NCI-H2107 treated with DMSO at 0.1 percent for 48 hours (cell line): ENCODE measurements at regions not wholly inside any gene's neighbourhood (a gene's known extent, or its start where the extent isn't known, plus 50 kb on each side); places are given as distances from the start of the nearest gene placed in this dataset.

Source experiments
- DNase-seq: peaks from one replicate; lab custom pipeline; 2025; ENCODE audit not compliant: unreplicated experiment; lab: John Stamatoyannopoulos, UW

DNA sequence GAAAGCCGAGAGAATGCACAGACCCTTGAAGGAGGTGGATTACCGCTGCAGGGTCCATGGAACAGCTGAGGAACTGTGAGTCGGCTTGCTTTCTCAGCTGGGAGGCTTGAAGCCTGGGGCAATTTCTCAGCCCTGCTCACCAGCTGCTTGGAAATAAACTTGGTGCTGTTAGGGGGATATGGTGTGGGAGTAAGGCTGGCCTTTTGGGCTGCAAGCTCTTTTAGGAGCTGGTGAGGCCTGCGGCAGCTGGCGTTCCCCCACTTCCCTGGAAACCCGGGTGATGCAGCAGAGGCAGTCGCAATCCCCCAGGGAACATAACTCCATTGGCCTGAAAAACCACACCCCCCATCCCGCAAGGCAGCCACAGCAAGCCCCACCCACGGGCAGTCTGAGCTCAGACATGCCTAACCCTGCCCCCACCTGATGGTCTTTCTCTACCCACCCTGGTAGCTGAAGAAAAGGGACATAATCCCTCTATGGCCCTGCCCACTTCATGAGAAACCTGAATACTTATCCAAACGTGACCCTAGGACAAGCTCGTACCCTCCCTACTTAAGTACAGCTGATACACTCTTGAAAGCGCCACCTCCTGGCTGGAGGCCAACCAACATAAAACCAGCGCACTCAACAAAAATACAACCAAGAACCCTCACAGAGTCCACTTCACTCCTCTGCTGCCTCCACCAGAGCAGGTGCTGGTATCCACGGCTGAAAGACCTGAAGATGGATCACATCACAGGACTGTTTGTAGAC, 1995.8 kb downstream of the NCAM2 start:
- peak; percentile 37 for DNase-seq

DNA sequence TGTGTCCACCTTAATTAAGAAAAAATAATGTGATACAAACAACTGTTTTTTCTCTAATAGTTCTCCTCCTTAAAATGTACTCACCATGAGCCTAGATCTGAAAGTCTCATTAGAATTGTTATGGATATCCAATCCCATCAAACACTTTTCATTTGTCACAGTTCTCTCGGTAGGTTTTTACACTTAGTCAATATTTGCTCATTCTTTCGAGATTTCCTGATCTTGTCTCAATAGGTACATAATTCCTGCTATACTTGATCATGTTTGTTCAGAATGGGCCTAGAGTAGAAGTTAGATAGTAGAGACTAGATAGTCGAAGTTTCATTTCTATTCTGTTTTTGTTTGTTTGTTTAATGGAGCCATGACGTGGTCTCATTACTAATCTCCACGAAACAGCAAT, 2005.7 kb downstream of the NCAM2 start:
- DNase-seq: no peak

DNA sequence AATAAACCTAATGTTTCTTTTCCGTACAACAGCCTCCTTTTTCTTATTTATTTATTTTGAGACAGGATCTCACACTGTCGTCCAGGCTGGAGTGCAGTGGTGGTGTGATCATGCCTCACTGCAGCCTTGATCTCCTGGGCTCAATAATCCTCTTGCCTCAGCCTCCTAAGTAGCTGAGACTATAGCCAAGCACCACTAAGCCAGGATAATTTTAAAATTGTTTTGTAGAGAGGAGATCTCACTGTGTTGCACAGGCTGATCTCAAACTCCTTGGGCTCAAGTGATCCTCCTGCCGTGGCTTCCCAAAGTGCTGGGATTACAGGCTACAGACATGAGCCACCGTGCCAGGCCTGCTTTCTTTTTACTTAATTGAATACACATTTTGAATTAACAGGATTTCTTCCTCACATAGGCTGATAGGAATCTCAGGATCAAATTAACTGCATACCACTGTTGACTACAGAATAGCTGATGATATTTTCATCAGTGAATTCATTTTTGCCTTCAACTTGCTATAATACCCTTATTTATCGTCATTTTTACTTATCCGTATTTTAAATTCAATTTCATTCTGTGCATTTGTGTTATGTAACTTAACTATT, 2010.5 kb downstream of the NCAM2 start:
- DNase-seq: no peak

GRCh38 chr21:23009360-23009759, 2011.2 kb downstream of the NCAM2 start:
- DNase-seq: no peak

- no peak for DNase-seq
Measured at GRCh38 chr21:23014021-23014420, 2015.8 kb downstream of the NCAM2 start.

DNA sequence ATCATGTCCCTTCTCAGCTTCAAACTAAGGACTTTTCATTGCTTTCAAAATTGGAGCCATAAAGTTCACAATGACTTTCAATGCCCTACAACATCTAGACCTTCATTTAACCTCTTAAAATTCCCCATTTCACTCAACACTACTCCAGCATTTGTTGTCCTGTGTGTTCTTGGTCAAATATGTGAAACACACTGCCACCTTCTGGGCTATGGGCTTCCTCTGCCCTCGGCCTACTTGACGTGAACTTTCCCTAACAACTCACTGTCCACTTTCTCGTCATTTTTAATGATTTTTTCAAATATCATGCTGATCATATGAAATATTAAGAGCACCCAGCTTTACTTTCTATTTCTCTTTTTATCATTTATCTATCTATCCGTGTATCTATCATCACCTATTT, 2018.4 kb downstream of the NCAM2 start:
- DNase-seq: no peak

GRCh38 chr21:23017989-23018388, 2019.8 kb downstream of the NCAM2 start:
- no peak for DNase-seq

DNA sequence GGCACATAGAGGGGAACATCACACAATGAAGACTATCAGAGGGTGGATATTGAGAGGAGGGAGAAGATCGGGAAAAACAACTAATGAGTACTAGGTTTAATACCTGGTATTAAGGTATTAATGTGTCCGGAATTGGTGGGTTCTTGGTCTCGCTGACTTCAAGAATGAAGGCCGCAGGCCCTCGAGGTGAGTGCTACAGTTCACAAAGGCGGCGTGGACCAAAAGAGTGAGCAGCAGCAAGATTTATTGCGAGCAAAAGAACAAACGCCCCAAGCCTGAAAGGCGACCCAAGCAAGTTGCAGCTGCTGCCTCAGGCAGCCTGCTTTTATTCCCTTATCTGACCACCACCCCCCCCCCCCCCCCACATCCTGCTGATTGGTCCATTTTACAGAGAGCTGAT, 2022.8 kb downstream of the NCAM2 start:
- DNase-seq: no peak

DNA sequence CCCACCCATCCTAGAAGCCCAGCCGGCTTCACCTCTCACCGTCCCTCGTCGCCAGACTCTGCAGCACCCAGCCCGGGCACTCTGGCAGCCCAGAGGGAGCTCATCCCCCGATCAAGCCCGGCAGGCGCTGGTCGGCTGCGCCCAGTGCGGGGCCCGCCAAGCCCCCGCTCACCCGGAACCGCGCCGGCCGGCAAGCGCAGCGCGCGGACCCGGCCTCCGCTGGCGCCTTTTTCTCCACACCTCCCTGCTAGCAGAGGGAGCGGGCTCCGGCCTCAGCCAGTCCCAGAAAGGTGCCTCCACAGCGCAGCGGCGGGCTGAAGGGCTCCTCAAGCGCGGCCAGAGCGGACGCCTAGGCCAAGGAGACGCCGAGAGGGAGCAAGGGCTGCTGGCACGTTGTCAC, 2023.3 kb downstream of the NCAM2 start:
- no peak for DNase-seq

GRCh38 chr21:23026878-23027277, 2028.7 kb downstream of the NCAM2 start:
- no peak for DNase-seq

DNA sequence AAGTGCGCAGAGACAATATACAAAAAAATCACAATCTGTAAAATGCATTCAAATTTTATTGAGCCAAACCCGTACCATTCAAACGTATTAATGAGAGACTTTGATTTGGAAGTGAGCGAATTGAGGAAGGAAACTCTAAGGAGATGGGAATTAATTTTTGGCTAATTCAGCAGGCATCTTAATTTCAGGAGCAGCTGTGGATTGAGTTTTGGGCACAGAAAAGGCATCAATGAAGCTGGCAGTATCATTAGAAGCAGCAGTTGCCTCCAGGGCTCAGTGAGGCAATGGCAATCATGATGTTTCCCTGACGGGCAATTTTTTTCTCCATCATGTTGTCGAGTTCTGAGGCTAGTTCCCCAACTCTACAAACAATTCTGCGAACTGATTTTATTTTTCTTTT, 2041.6 kb downstream of the NCAM2 start:
- no peak for DNase-seq

GRCh38 chr21:23045955-23046354, 2047.7 kb downstream of the NCAM2 start:
- no peak for DNase-seq

GRCh38 chr21:23067672-23068071, 2069.5 kb downstream of the NCAM2 start:
- no peak for DNase-seq

DNA sequence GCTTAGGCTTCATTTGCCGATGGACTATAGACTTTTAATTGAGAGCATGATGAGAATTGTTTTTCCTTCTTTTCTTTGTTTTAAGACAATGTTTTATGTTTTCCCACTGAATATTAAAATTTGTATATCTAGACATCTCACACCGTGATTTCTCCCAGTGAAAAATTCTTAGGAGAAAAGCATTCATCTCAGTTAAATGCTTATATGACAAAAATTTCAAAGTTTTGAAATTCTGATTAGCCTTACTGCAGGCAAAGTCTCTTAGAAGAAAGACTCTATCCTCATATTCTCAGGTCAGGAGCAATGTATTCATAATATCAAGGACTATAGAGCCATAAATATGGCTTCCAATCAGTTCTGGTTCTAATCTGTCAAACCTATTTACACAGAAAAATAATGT, 2085.0 kb downstream of the NCAM2 start:
- DNase-seq: no peak

DNA sequence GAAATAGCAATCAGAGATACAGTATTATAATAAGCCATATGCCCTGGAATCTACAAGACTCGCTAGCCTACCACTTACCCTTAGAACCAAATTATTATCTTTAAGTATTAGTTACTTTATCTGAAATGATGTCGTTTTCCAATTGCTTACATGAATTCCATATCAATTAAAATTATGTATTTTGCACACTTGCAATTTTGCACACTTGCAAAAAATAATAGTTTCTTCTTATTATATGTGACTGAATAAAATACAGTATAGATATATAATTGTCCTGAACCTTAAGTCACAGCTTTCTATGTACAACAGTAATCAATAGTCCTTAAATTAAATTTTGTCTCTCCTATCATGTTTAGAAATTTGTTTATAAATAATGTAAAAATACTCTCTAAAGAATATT, 2095.1 kb downstream of the NCAM2 start:
- no peak for DNase-seq

- DNase-seq: no peak
Measured at GRCh38 chr21:23099185-23099584, 2101.0 kb downstream of the NCAM2 start.

DNA sequence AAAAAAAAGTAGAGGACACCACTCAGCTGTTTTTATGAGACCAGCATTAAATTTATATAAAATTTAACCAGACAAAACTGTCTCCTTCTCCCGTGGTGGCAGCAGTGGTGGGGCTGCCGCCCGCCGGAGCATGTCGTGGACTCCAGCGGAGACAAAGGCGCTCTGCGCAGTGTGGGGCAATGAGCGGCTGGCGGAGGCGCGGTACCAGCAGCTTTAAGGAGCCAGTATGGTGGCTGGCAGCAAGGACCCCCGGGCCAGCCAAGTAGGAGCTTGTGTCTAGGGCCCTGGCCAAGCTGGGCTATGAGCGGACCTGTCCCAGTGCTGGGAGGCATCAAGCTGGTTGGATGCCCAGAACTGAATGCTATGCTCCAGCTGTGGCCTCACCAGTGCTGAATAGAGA, 2102.9 kb downstream of the NCAM2 start:
- no peak for DNase-seq

DNA sequence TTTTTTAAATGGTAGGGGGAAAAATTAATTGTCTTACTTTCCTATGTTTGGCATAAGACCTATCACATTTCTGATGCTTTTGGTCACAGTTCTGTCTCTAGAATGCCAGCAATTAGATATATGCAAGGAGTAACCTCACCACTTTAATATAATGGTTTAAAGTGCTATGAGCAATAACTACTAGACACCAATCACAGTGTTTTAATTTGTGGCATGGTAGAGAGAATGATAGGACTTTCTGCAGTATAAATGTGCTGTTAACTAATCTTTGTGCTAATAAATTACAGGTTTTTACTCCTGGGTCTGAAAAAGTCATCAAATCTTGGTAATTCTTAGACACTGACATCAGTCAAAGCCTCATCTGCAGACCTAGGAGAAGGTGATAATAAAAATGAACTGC, 2110.3 kb downstream of the NCAM2 start:
- DNase-seq: no peak

DNA sequence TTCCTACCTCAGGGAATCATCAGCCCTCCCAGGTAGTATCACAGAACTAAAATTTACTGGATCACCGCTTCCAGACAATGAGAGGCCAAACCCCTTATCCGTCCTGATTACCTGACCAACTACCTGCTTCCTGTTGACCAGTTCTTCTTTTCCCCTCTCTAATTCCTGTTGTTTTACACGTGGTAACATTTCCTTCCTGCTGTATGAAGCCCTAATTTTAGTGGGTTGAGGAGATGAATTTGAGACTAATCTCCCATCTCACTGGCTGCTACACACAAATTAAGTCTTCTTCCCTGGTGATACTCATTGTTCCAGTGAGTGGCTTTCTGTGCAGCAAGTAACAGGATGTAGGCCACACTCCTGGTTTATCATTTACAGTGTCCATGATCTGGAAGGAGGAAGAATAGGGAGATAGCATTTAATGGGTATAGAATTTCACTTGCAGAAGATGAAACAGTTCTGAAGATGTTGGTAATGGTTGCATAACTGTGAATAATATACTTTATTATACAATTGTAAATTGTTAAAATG, 2112.9 kb downstream of the NCAM2 start:
- DNase-seq: no peak

DNA sequence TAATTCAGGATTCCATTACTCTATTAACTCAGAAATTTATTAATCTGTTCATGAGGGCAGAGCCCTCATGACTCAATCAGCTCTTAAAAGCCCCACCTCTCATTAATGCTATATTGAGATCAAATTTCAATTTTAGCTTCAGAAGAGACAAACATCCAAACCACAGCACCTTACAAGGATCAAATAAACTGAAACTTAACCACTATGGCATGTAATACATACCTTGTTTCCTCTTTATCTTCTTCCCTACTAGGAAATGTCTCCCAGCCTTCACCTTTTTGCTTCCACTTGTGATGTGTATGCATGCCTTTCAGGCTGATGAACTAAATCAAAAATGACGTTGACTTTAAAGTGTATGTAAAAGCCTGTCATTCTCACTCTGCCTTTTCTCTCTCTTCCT, 2121.3 kb downstream of the NCAM2 start:
- DNase-seq: no peak

GRCh38 chr21:23127973-23128372, 2129.8 kb downstream of the NCAM2 start:
- DNase-seq: no peak

DNA sequence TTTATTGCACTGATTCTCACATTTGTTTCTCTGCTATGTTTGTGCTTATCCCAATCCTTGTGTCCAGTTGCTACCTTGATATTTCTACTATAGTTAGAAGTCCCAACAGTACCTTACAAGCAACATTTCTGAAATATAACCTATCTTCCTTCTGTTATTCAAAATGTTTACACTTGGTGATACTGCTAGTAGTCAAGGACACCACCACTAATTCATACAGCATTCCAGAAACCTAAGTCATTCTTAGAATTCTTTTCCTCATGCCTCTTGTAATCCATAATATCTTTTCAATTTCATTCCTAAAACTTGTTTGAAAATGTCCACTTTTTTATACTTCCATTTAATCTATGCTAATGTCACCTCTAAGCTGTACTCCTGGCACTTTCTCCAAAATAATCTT, 2132.1 kb downstream of the NCAM2 start:
- DNase-seq: no peak

- peak; percentile 19 for DNase-seq
Measured at GRCh38 chr21:23131177-23131576, 2133.0 kb downstream of the NCAM2 start.
